NCI-H526 (cell line): ENCODE measurements at regions not wholly inside any gene's neighbourhood (a gene's known extent, or its start where the extent isn't known, plus 50 kb on each side); places are given as distances from the start of the nearest gene placed in this dataset.

Experiments
- DNase-seq, 2 experiments: peaks; one replicate each; lab custom pipeline; 2025; lab: John Stamatoyannopoulos, UW

DNA sequence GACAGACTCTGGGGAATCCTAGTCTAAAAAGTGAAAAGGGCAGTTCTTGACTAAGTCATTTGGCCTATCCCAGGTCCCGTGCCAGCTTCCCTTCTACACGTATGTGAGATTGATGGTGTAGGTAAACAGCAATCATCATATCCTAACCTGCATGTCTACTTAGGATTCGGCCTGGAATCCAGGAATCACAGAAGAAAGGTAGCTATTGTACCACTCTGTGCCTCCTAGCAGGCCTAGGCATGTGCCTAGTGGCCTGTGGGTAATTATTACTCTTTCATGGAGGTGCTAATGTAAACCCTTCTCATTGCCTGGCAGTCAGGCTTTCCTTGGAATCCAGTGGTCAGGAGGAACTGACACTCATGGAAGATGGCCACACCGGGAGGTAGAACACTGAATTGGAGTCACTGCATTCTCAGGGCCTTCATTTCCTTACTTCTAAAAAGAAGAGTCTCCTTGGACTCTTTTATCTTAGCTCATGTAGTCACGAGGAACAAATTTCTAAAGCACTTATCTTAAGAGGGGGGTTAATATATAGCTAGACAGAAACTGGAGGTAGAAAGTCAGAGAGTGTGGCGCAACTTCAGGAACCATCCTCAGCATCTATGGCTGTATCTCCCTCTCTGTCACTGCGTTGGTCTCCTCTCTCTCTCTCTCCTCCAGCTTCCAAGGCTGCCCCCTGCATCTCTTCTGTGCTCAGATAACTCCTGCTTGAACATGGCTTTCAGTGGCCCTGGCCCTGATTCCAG is 122.5 kb downstream of the C1GALT1 start:
- DNase-seq, result peak in 1 of 2 experiments; percentile 0

DNA sequence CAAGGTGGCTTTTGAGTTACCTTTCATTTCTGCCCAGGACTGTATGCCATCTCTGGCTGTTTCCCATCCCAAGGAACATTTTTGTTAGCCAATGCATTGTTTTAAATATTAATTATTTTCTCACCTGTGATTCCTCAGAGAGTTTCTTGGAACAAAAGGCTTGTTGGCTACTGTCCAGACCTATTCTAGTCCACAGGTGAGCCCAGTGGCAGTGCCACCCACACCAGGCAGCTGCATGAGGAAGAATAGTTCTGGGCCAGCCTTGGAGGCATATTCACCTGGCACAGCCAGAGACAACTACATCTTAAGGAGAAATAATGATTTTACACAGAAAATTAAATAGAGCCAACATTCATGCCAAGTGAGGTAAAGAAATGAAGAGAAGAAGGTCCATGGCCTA is 123.9 kb downstream of the C1GALT1 start:
- DNase-seq, result no peak
